Prostate gland (tissue), 2 donors: ENCODE measurements at regions not wholly inside any gene's neighbourhood (a gene's known extent, or its start where the extent isn't known, plus 50 kb on each side); places are given as distances from the start of the nearest gene placed in this dataset.

Source experiments
- POLR2A ChIP-seq: fragments of 450-650 bp; IDR thresholded peaks from one replicate; pipeline ENCODE4 v1.6.1; 2016; ENCODE audit warnings: antibody characterized with exemption, mild to moderate bottlenecking
- TF ChIP-seq, protein P1 (sequence below), 4 experiments: fragments of 200-600 bp in 2 of 4; fragments of 450-650 bp in 2 of 4; sonication (generic) in 2 of 4; IDR thresholded peaks; 1 replicate in 3 of 4; 2 replicates in 1 of 4; pipeline ENCODE4 v1.5.1; 2016 to 2019; ENCODE audit warnings: antibody characterized with exemption in 4 of 4, mild to moderate bottlenecking in 2 of 4, moderate library complexity in 2 of 4

DNA sequence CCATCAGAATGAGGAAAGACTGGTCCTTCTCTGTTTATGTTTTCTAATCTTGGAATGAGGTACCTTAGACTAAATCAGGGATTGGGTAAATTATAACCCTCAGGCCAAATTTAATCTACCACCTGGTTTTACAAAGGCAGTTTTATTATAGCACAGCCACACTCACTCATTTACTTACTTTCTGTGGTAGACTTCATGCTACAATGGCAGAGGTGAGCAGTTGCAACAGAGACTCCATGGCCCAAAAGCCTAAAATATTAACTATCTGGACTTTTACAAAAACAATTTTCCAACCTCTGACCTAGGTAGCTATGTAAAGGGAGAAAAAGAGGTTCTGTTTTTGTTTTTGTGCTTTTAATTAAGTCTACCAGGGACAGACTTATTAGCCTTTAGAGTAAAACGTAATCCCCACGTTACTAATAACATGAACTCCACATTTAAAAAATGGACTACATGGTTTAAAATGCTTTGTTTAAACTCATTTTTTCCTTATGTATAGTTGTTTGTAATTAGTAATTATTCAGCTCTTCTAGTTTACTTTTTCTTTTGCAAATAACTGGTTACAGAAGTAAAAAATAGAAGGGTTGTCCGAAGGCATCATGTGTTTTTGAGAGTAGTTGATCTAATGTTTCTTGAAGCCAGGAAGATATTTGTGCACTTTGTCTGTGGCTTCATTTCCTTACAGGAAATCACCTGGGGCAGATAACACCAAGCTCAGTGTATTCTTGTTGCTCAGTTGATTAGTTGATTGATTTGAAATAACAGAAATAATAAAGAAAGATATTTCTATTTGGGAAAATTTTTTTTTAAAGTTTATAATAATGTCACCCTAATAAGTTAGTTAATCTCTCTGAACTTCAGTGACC, 57.6 kb upstream of the ATP2B1 start:
- TF ChIP-seq POLR2A, result no peak
- TF ChIP-seq, protein P1, sequence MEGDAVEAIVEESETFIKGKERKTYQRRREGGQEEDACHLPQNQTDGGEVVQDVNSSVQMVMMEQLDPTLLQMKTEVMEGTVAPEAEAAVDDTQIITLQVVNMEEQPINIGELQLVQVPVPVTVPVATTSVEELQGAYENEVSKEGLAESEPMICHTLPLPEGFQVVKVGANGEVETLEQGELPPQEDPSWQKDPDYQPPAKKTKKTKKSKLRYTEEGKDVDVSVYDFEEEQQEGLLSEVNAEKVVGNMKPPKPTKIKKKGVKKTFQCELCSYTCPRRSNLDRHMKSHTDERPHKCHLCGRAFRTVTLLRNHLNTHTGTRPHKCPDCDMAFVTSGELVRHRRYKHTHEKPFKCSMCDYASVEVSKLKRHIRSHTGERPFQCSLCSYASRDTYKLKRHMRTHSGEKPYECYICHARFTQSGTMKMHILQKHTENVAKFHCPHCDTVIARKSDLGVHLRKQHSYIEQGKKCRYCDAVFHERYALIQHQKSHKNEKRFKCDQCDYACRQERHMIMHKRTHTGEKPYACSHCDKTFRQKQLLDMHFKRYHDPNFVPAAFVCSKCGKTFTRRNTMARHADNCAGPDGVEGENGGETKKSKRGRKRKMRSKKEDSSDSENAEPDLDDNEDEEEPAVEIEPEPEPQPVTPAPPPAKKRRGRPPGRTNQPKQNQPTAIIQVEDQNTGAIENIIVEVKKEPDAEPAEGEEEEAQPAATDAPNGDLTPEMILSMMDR (IDR thresholded peaks at IDR 0.05), result no peak
